Trophoblast cell (in vitro differentiated cells and primary cell): ENCODE measurements at regions not wholly inside any gene's neighbourhood (a gene's known extent, or its start where the extent isn't known, plus 50 kb on each side); places are given as distances from the start of the nearest gene placed in this dataset.

Source experiments
- DNase-seq, 2 donors: peaks; one replicate each; pipeline ENCODE4 v3.0.0-alpha.2; 2016
- H2AFZ ChIP-seq: 2 replicates; pipeline ENCODE4 v1.6.1; 2013; ENCODE audit warnings: low read length, moderate library complexity, mild to moderate bottlenecking; ENCODE audit not compliant: insufficient read depth, poor library complexity
- H2AK5ac ChIP-seq: 2 replicates; pipeline ENCODE4 v1.6.1; 2013; ENCODE audit warnings: mild to moderate bottlenecking, low read length
- H2BK120ac ChIP-seq: 2 replicates; pipeline ENCODE4 v1.6.1; 2013; ENCODE audit warnings: low read length, mild to moderate bottlenecking, moderate library complexity; ENCODE audit not compliant: insufficient read depth, poor library complexity
- H2BK12ac ChIP-seq: 2 replicates; pipeline ENCODE4 v1.6.1; 2013; ENCODE audit warnings: mild to moderate bottlenecking, low read length, moderate library complexity
- H2BK5ac ChIP-seq: 2 replicates; pipeline ENCODE4 v1.6.1; 2013; ENCODE audit warnings: low read length, low read depth, moderate library complexity, mild to moderate bottlenecking; ENCODE audit not compliant: poor library complexity
- H3K14ac ChIP-seq: 2 replicates; pipeline ENCODE4 v1.6.1; 2013; ENCODE audit warnings: mild to moderate bottlenecking, low read length
- H3K18ac ChIP-seq: 2 replicates; pipeline ENCODE4 v1.6.1; 2013; ENCODE audit warnings: mild to moderate bottlenecking, low read length
- H3K23ac ChIP-seq: 2 replicates; pipeline ENCODE4 v1.6.1; 2013; ENCODE audit warnings: low read length
- H3K27ac ChIP-seq: 2 replicates; pipeline ENCODE4 v1.5.1; 2013; ENCODE audit warnings: low read depth, mild to moderate bottlenecking, inconsistent platforms, low read length, moderate library complexity
- H3K27me3 ChIP-seq: 2 replicates; pipeline ENCODE4 v1.6.1; 2013; ENCODE audit warnings: inconsistent platforms, mild to moderate bottlenecking, low read length, moderate library complexity; ENCODE audit not compliant: insufficient read depth
- H3K36me3 ChIP-seq, 2 experiments: 1 replicate in 1 of 2; 2 replicates in 1 of 2; pipeline ENCODE4 v1.6.1; 2013; ENCODE audit warnings: low read length in 2 of 2, mild to moderate bottlenecking in 2 of 2, moderate library complexity in 1 of 2; ENCODE audit not compliant: insufficient read depth in 2 of 2, control insufficient read depth in 1 of 2
- H3K4ac ChIP-seq: 2 replicates; pipeline ENCODE4 v1.6.1; 2013; ENCODE audit warnings: low read depth, mild to moderate bottlenecking, low read length, moderate library complexity
- H3K4me1 ChIP-seq, 2 experiments: 1 replicate in 1 of 2; 2 replicates in 1 of 2; pipeline ENCODE4 v1.6.1; 2013; ENCODE audit warnings: low read length in 2 of 2, mild to moderate bottlenecking in 2 of 2, moderate library complexity in 1 of 2; ENCODE audit not compliant: insufficient read depth in 2 of 2, control insufficient read depth in 1 of 2
- H3K4me2 ChIP-seq: 2 replicates; pipeline ENCODE4 v1.6.1; 2013; ENCODE audit warnings: inconsistent platforms, mild to moderate bottlenecking, low read length, moderate library complexity
- H3K4me3 ChIP-seq: 2 replicates; pipeline ENCODE4 v1.5.1; 2013; ENCODE audit warnings: mild to moderate bottlenecking, low read depth, low read length, inconsistent platforms
- H3K79me1 ChIP-seq: one replicate; pipeline ENCODE4 v1.6.1; 2013; ENCODE audit warnings: low read length
- H3K79me2 ChIP-seq: 2 replicates; pipeline ENCODE4 v1.6.1; 2013; ENCODE audit warnings: low read length, mild to moderate bottlenecking; ENCODE audit not compliant: control insufficient read depth, insufficient read depth, poor library complexity
- H3K9ac ChIP-seq: 2 replicates; pipeline ENCODE4 v1.6.1; 2013; ENCODE audit warnings: mild to moderate bottlenecking, low read length
- H3K9me3 ChIP-seq: 2 replicates; pipeline ENCODE4 v1.6.1; 2013; ENCODE audit warnings: low read depth, mild to moderate bottlenecking, control low read depth, inconsistent platforms, low read length; ENCODE audit not compliant: insufficient read depth
- H4K12ac ChIP-seq: 2 replicates; pipeline ENCODE4 v1.6.1; 2013; ENCODE audit warnings: low read depth, mild to moderate bottlenecking, low read length, moderate library complexity
- H4K8ac ChIP-seq: 2 replicates; pipeline ENCODE4 v1.6.1; 2013; ENCODE audit warnings: low read depth, mild to moderate bottlenecking, low read length, moderate library complexity
- H4K91ac ChIP-seq: one replicate; pipeline ENCODE4 v1.6.1; 2013; ENCODE audit warnings: low read depth, mild to moderate bottlenecking, low read length, moderate library complexity
- WGBS: extraction: QIAGEN DNeasy Blood & Tissue Kit; methylation state at CpG from one replicate; pipeline ENCODE4 v1.1.7; 2013; ENCODE audit warnings: missing lambda C conversion rate; ENCODE audit not compliant: insufficient read length, insufficient coverage; ENCODE audit errors: extremely low coverage; 5-methylcytosine and 5-hydroxymethylcytosine counted together

- H3K79me2 ChIP-seq: no peaks in the 10 kb centered on the region
- no peak overlapping the region for H3K9ac ChIP-seq
- H2BK120ac ChIP-seq: no peak overlapping the region
- no peak overlapping the region for H3K23ac ChIP-seq
- no peak overlapping the region for H3K27ac ChIP-seq
- no peaks in the 10 kb centered on the region for H3K9me3 ChIP-seq
- no peak overlapping the region for H4K8ac ChIP-seq
- H3K14ac ChIP-seq: no peak overlapping the region
- no peak overlapping the region for H3K4ac ChIP-seq
- WGBS: no CpG with 5 or more reads among the region's 4 CpGs
- no peak overlapping the region for H3K4me2 ChIP-seq
- H4K12ac ChIP-seq: no peak overlapping the region
- no peak overlapping the region for H4K91ac ChIP-seq
- no peak overlapping the region for H3K18ac ChIP-seq
- no peaks in the 10 kb centered on the region for H3K79me1 ChIP-seq
- H3K4me1 ChIP-seq: peaks cover 0 to 2% of the 10 kb centered on the region in 2 experiments
- no peak overlapping the region for H2BK12ac ChIP-seq
- no peak overlapping the region for H2AFZ ChIP-seq
- no peak for DNase-seq
- H2BK5ac ChIP-seq: no peak overlapping the region
- no peak overlapping the region for H3K4me3 ChIP-seq
- no peaks in the 10 kb centered on the region for H3K36me3 ChIP-seq
- H3K27me3 ChIP-seq: no peaks in the 10 kb centered on the region
- H2AK5ac ChIP-seq: no peak overlapping the region
These were observed 825.9 kb upstream of the POU3F3 start for GRCh38 chr2:104028061-104028460.

GRCh38 chr2:104033399-104033798, 820.5 kb upstream of the POU3F3 start:
- Histone ChIP-seq H4K91ac (no peak overlapping the region), H3K14ac (no peak overlapping the region), H2AFZ (no peak overlapping the region), H3K4me1 (no peaks in the 10 kb centered on the region), H4K12ac (no peak overlapping the region), H3K4me2 (no peak overlapping the region), H3K9me3 (no peaks in the 10 kb centered on the region), H3K27me3 (no peaks in the 10 kb centered on the region), H4K8ac (no peak overlapping the region), H2AK5ac (no peak overlapping the region), H2BK120ac (no peak overlapping the region), H3K23ac (no peak overlapping the region), H3K9ac (no peak overlapping the region), H3K18ac (no peak overlapping the region), H3K79me1 (no peaks in the 10 kb centered on the region), H3K27ac (no peak overlapping the region), H3K36me3 (no peaks in the 10 kb centered on the region), H3K4ac (no peak overlapping the region), H3K79me2 (no peaks in the 10 kb centered on the region), H2BK12ac (no peak overlapping the region), H3K4me3 (no peak overlapping the region), H2BK5ac (no peak overlapping the region)
- WGBS: no CpG with 5 or more reads among the region's 3 CpGs
- DNase-seq: peak in 1 of 2 donors; percentile 49

DNA sequence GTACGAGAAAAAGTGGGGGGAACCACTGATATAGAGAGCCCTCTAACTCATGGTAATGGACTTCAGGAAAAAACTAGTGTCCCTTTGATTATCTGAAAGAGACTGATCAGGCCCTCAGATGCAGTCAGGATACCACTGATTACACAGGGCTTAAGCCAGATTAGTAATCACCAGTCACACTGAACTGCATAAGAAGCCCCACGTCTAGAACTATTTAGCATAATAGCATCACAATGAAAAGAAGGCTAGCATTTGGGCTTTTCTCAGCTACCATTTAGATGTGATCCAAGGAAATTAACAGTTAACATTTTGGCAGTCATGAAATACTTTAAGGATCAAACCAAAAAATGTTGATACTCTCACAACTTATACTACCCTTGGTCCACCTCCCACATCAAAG, 813.1 kb upstream of the POU3F3 start:
- Histone ChIP-seq H2AFZ (no peak overlapping the region), H2AK5ac (no peak overlapping the region)
- no CpG with 5 or more reads among the region's 2 CpGs for WGBS

DNA sequence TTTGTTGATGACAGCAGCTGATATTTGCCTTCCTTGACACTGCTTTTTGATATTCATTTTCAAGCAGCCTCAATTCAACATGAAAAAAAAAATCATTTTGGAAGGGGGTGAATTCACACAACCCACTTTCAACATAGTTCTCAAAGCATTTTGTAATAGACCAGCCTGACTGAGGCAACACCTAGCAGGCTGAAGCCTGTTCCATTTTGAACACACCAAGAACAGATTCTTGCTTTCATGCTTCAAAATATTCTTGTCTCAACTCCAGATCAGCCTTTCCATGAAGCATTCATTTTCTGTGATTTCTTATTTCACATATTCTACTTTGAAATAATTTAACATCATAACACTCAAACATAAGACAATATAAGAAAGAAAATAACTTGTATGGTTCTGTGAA, 812.6 kb upstream of the POU3F3 start:
- H3K27ac ChIP-seq: no peak overlapping the region
- no peaks in the 10 kb centered on the region for H3K27me3 ChIP-seq
- H4K91ac ChIP-seq: no peak overlapping the region

More for the DNA sequence above, 813.1 kb upstream of the POU3F3 start:
- Histone ChIP-seq H3K14ac (no peak overlapping the region), H2BK120ac (no peak overlapping the region), H3K4me2 (no peak overlapping the region), H4K91ac (no peak overlapping the region), H4K12ac (no peak overlapping the region), H3K79me2 (no peaks in the 10 kb centered on the region), H4K8ac (no peak overlapping the region), H3K79me1 (no peaks in the 10 kb centered on the region), H3K36me3 (no peaks in the 10 kb centered on the region), H3K18ac (no peak overlapping the region), H3K4me1 (no peaks in the 10 kb centered on the region), H2BK12ac (no peak overlapping the region), H3K9ac (no peak overlapping the region), H3K4me3 (no peak overlapping the region), H3K4ac (no peak overlapping the region), H3K9me3 (no peaks in the 10 kb centered on the region), H2BK5ac (no peak overlapping the region), H3K27ac (no peak overlapping the region), H3K23ac (no peak overlapping the region), H3K27me3 (no peaks in the 10 kb centered on the region)
- DNase-seq: no peak

More for the DNA sequence above, 812.6 kb upstream of the POU3F3 start:
- H2BK120ac ChIP-seq: no peak overlapping the region
- H3K9ac ChIP-seq: no peak overlapping the region
- no peak overlapping the region for H2BK5ac ChIP-seq
- H3K9me3 ChIP-seq: no peaks in the 10 kb centered on the region
- H3K4me3 ChIP-seq: no peak overlapping the region
- no peak overlapping the region for H4K12ac ChIP-seq
- no peak overlapping the region for H2AK5ac ChIP-seq
- no peak overlapping the region for H3K14ac ChIP-seq
- no peaks in the 10 kb centered on the region for H3K4me1 ChIP-seq
- H3K79me1 ChIP-seq: no peaks in the 10 kb centered on the region
- no peak overlapping the region for H4K8ac ChIP-seq
- no peak overlapping the region for H3K4me2 ChIP-seq
- H3K79me2 ChIP-seq: no peaks in the 10 kb centered on the region
- no peak overlapping the region for H3K4ac ChIP-seq
- no peak overlapping the region for H3K18ac ChIP-seq
- DNase-seq: no peak
- no peaks in the 10 kb centered on the region for H3K36me3 ChIP-seq
- no peak overlapping the region for H2BK12ac ChIP-seq
- no peak overlapping the region for H3K23ac ChIP-seq
- H2AFZ ChIP-seq: no peak overlapping the region
